GM19240 (cell line): ENCODE measurements at regions not wholly inside any gene's neighbourhood (a gene's known extent, or its start where the extent isn't known, plus 50 kb on each side); places are given as distances from the start of the nearest gene placed in this dataset.

Source experiments
- DNase-seq: peaks from one replicate; pipeline ENCODE4 v3.0.0; 2011; ENCODE audit warnings: low spot score; ENCODE audit not compliant: insufficient read length

GRCh38 chr20:43803276-43803675 lies 76.5 kb upstream of the GTSF1L start:
- DNase-seq = no peak

GRCh38 chr20:43800186-43800585 lies 73.4 kb upstream of the GTSF1L start:
- DNase-seq = no peak

- DNase-seq = no peak
Observed at GRCh38 chr20:43799741-43800140, 72.9 kb upstream of the GTSF1L start.

GRCh38 chr20:43799150-43799711 lies 72.4 kb upstream of the GTSF1L start:
- DNase-seq = no peak

- no peak for DNase-seq
Observed at GRCh38 chr20:43798291-43799149, 71.7 kb upstream of the GTSF1L start.

- DNase-seq = no peak
Observed at GRCh38 chr20:43794326-43794725, 67.5 kb upstream of the GTSF1L start.

GRCh38 chr20:43789593-43789992 lies 62.8 kb upstream of the GTSF1L start:
- DNase-seq = no peak

GRCh38 chr20:43787937-43788336 lies 61.1 kb upstream of the GTSF1L start:
- no peak for DNase-seq

- no peak for DNase-seq
Observed at GRCh38 chr20:43786885-43787284, 60.1 kb upstream of the GTSF1L start.

GRCh38 chr20:43781215-43781614 lies 54.4 kb upstream of the GTSF1L start:
- no peak for DNase-seq

GRCh38 chr20:43778375-43778774 lies 51.6 kb upstream of the GTSF1L start:
- DNase-seq = no peak

- DNase-seq = no peak
Observed at GRCh38 chr20:43776691-43777090, 49.9 kb upstream of the GTSF1L start.
